Neural progenitor cell (in vitro differentiated cells): ENCODE measurements at regions not wholly inside any gene's neighbourhood (a gene's known extent, or its start where the extent isn't known, plus 50 kb on each side); places are given as distances from the start of the nearest gene placed in this dataset.

Experiments
- EZH2 ChIP-seq: fragments of 200-600 bp; sonication (generic); IDR thresholded peaks from 2 replicates; pipeline ENCODE4 v1.6.1; 2017; ENCODE audit warnings: antibody characterized with exemption, mild to moderate bottlenecking, moderate library complexity
- EZH2phosphoT487 ChIP-seq: fragments of 200-600 bp; sonication (generic); IDR thresholded peaks from 2 replicates; pipeline ENCODE4 v1.6.1; 2017; ENCODE audit warnings: antibody characterized with exemption
- TF ChIP-seq, protein P1 (sequence below): fragments of 200-600 bp; sonication (generic); IDR thresholded peaks from 2 replicates; pipeline ENCODE4 v1.5.1; 2017; ENCODE audit warnings: antibody characterized with exemption, mild to moderate bottlenecking

DNA sequence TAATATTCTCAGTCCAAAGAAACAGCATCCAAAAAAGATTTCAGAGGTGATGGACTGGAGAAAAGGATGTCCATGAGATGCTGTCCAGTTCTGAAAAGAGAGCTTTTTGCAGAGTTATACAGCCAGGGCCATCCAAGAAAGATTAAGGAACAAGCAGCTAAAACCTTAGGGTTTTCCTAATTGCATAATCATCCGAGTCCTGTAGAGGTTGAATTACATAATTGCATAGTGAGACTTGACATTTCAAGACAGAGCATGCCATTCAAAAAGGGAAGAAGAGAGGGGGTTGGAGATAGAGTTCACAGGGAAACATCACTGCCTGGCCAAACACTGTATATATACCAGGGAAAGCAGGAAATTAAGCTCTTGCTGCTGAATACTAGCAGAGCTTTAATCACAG, 1729.2 kb upstream of the WWC1 start:
- TF ChIP-seq, protein P1, sequence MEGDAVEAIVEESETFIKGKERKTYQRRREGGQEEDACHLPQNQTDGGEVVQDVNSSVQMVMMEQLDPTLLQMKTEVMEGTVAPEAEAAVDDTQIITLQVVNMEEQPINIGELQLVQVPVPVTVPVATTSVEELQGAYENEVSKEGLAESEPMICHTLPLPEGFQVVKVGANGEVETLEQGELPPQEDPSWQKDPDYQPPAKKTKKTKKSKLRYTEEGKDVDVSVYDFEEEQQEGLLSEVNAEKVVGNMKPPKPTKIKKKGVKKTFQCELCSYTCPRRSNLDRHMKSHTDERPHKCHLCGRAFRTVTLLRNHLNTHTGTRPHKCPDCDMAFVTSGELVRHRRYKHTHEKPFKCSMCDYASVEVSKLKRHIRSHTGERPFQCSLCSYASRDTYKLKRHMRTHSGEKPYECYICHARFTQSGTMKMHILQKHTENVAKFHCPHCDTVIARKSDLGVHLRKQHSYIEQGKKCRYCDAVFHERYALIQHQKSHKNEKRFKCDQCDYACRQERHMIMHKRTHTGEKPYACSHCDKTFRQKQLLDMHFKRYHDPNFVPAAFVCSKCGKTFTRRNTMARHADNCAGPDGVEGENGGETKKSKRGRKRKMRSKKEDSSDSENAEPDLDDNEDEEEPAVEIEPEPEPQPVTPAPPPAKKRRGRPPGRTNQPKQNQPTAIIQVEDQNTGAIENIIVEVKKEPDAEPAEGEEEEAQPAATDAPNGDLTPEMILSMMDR = no peak
- no peak for TF ChIP-seq EZH2
- TF ChIP-seq EZH2phosphoT487 = no peak
